Astrocyte (in vitro differentiated cells and primary cell): ENCODE measurements at regions not wholly inside any gene's neighbourhood (a gene's known extent, or its start where the extent isn't known, plus 50 kb on each side); places are given as distances from the start of the nearest gene placed in this dataset.

ENCODE experiments used
- DNase-seq: peaks from one replicate; pipeline ENCODE4 v3.0.0-alpha.2; 2010; ENCODE audit warnings: low read depth
- FAIRE-seq: peaks from 2 replicates; lab custom pipeline; 2011; peaks lifted over from hg19 to GRCh38; lab: Jason Lieb, UNC
- H2AFZ ChIP-seq: 2 replicates; pipeline ENCODE4 v1.6.0; 2012; ENCODE audit warnings: low read depth, low read length, inconsistent platforms
- H3K27ac ChIP-seq: 2 replicates; pipeline ENCODE4 v1.5.1; 2011; ENCODE audit warnings: low read depth, low read length, inconsistent platforms
- H3K27me3 ChIP-seq: 2 replicates; pipeline ENCODE4 v1.6.0; 2011; ENCODE audit warnings: low read length, inconsistent platforms; ENCODE audit not compliant: insufficient read depth
- H3K36me3 ChIP-seq: 2 replicates; pipeline ENCODE4 v1.5.1; 2011; ENCODE audit warnings: low read length, inconsistent platforms; ENCODE audit not compliant: insufficient read depth
- H3K4me1 ChIP-seq: 2 replicates; pipeline ENCODE4 v1.5.1; 2011; ENCODE audit warnings: low read length, inconsistent platforms; ENCODE audit not compliant: insufficient read depth
- H3K4me2 ChIP-seq: 2 replicates; pipeline ENCODE4 v1.6.0; 2012; ENCODE audit warnings: low read length, inconsistent platforms
- H3K4me3 ChIP-seq: 2 replicates; pipeline ENCODE4 v1.5.1; 2011; ENCODE audit warnings: low read depth, mild to moderate bottlenecking, low read length, inconsistent platforms; ENCODE audit not compliant: insufficient read depth
- H3K79me2 ChIP-seq: 2 replicates; pipeline ENCODE4 v1.6.0; 2012; ENCODE audit warnings: mild to moderate bottlenecking, low read length, inconsistent platforms; ENCODE audit not compliant: insufficient read depth
- H3K9ac ChIP-seq: 2 replicates; pipeline ENCODE4 v1.6.0; 2012; ENCODE audit warnings: mild to moderate bottlenecking, low read length, inconsistent platforms
- H3K9me3 ChIP-seq: 2 replicates; pipeline ENCODE4 v1.5.1; 2012; ENCODE audit warnings: low read depth, mild to moderate bottlenecking, low read length, inconsistent platforms; ENCODE audit not compliant: insufficient read depth
- H4K20me1 ChIP-seq: 2 replicates; pipeline ENCODE4 v1.6.0; 2012; ENCODE audit warnings: low read length, inconsistent platforms; ENCODE audit not compliant: insufficient read depth
- H3K27ac Mint-ChIP-seq: one replicate; pipeline ENCODE4 v1.8.0; 2021; ENCODE audit warnings: mild to moderate bottlenecking, mixed read lengths; ENCODE audit not compliant: unreplicated experiment
- H3K27me3 Mint-ChIP-seq: one replicate; pipeline ENCODE4 v1.8.0; 2021; ENCODE audit warnings: low read depth, mixed read lengths; ENCODE audit not compliant: unreplicated experiment
- H3K36me3 Mint-ChIP-seq: one replicate; pipeline ENCODE4 v1.8.0; 2021; ENCODE audit warnings: low read depth, mixed read lengths; ENCODE audit not compliant: unreplicated experiment
- H3K4me1 Mint-ChIP-seq: one replicate; pipeline ENCODE4 v1.8.0; 2021; ENCODE audit warnings: low read depth, mixed read lengths; ENCODE audit not compliant: unreplicated experiment
- H3K4me3 Mint-ChIP-seq: one replicate; pipeline ENCODE4 v1.8.0; 2021; ENCODE audit warnings: mild to moderate bottlenecking, moderate library complexity, mixed read lengths; ENCODE audit not compliant: unreplicated experiment
- H3K9me3 Mint-ChIP-seq: one replicate; pipeline ENCODE4 v1.8.0; 2021; ENCODE audit warnings: mild to moderate bottlenecking, mixed read lengths; ENCODE audit not compliant: unreplicated experiment
- CTCF ChIP-seq: IDR thresholded peaks from 2 replicates; pipeline ENCODE4 v1.5.1; 2011; ENCODE audit warnings: low read depth, mild to moderate bottlenecking, inconsistent platforms, low read length, moderate library complexity; ENCODE audit not compliant: insufficient read depth
- EZH2 ChIP-seq: IDR thresholded peaks from 2 replicates; pipeline ENCODE4 v1.6.1; 2012; ENCODE audit warnings: mild to moderate bottlenecking, low read length, inconsistent platforms; ENCODE audit not compliant: insufficient read depth

DNA sequence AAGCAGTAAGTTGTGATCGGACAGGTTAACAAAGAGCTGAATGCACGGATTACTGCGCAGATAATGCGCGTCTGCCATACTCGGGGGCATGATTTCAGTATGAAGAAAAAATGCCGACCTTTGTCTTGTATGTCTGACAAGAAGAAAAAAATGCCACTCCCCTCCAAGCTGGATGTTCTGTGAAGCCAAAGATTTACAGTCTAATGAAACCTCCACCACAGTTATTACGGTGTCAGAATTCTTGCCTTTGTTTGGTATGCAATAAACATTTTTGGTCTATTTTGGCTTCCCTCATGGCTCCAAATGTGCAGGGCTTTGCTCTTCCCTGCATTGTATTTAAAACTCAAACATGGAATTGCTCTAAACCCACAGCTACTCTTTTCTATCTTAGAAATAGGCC is 72.2 kb upstream of the THUMPD2 start:
- Mint-ChIP-seq H3K27ac (peak overlapping the region; percentile 23), H3K27me3 (no peaks in the 10 kb centered on the region), H3K4me3 (no peak overlapping the region), H3K36me3 (no peaks in the 10 kb centered on the region), H3K9me3 (no peaks in the 10 kb centered on the region), H3K4me1 (peaks cover 15% of the 10 kb centered on the region)
- FAIRE-seq (no peak), DNase-seq (peak; percentile 46)
- Histone ChIP-seq H4K20me1 (no peaks in the 10 kb centered on the region), H3K27me3 (no peaks in the 10 kb centered on the region), H3K4me1 (peaks cover 6% of the 10 kb centered on the region), H3K4me2 (peak overlapping the region; percentile 63), H2AFZ (peak overlapping the region; percentile 23), H3K36me3 (no peaks in the 10 kb centered on the region), H3K9ac (no peak overlapping the region), H3K27ac (no peak overlapping the region), H3K4me3 (no peak overlapping the region), H3K9me3 (no peaks in the 10 kb centered on the region), H3K79me2 (no peaks in the 10 kb centered on the region)
- no peak for TF ChIP-seq CTCF

DNA sequence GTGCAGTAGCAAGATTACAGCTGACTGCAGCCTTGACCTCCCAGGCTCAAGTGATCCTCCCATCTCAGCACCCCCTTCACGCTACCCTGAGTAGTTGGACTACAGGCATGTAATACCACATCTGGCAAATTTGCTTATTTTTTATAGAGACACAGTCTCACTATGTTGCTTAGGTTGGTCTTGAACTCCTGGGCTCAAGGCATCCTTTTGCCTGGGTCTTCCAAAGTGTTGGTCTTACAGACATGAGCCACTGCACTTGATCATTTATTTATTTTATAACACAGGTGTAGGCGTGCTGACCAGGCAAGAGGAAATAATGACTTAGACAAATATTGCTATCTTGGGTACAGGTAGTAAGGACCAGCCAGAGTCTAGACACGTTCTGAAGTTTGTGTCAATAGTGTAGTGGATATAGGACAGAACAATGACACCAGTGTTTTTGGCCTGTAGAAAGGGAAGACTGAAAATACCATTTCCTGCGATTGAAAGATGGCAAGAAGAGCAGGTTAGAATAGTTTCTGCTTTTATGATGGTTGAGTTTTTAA is 71.0 kb upstream of the THUMPD2 start:
- TF ChIP-seq CTCF, result no peak
- no peak for TF ChIP-seq EZH2
- Histone ChIP-seq H3K4me2 (no peak overlapping the region), H2AFZ (no peak overlapping the region), H3K27ac (no peak overlapping the region), H3K4me1 (peaks cover 6% of the 10 kb centered on the region), H3K27me3 (no peaks in the 10 kb centered on the region), H3K9ac (no peak overlapping the region), H3K4me3 (no peak overlapping the region), H3K9me3 (no peaks in the 10 kb centered on the region), H4K20me1 (no peaks in the 10 kb centered on the region), H3K79me2 (no peaks in the 10 kb centered on the region), H3K36me3 (no peaks in the 10 kb centered on the region)
- Mint-ChIP-seq H3K27ac (no peak overlapping the region), H3K9me3 (peaks cover 2% of the 10 kb centered on the region), H3K36me3 (no peaks in the 10 kb centered on the region), H3K4me1 (peaks cover 15% of the 10 kb centered on the region), H3K27me3 (no peaks in the 10 kb centered on the region), H3K4me3 (no peak overlapping the region)
- DNase-seq (no peak), FAIRE-seq (no peak)

DNA sequence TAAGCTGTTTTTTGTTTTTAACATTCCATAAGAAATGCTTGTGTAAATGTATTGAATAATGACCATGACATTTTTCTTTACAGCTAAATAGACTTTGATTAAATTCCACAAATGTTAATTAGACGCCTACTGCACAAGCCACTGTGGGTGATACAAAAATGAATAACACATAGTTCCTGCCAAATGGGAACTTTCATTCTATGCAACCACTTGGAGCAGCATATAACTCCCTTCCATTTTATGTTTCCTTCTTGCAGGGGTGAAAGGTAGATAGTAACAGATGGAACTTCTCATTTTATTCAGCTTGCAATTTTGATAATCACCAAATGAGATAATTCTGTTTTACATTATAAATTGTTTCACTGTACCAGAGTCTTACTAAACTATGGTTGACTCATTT is 70.0 kb upstream of the THUMPD2 start:
- Histone ChIP-seq H3K27ac (no peak overlapping the region), H3K36me3 (no peaks in the 10 kb centered on the region), H3K4me2 (no peak overlapping the region), H3K27me3 (no peaks in the 10 kb centered on the region), H3K79me2 (no peaks in the 10 kb centered on the region), H4K20me1 (no peaks in the 10 kb centered on the region), H3K4me3 (no peak overlapping the region), H3K9me3 (no peaks in the 10 kb centered on the region), H2AFZ (no peak overlapping the region), H3K9ac (no peak overlapping the region), H3K4me1 (peaks cover 6% of the 10 kb centered on the region)
- Mint-ChIP-seq H3K4me1 (peaks cover 15% of the 10 kb centered on the region), H3K4me3 (no peak overlapping the region), H3K9me3 (peaks cover 5% of the 10 kb centered on the region), H3K36me3 (no peaks in the 10 kb centered on the region), H3K27me3 (no peaks in the 10 kb centered on the region), H3K27ac (no peak overlapping the region)
- peak; percentile 29 for FAIRE-seq
- TF ChIP-seq CTCF (no peak), EZH2 (no peak)
- DNase-seq, result peak; percentile 15
